ENCODE measurements at regions not wholly inside any gene's neighbourhood (a gene's known extent, or its start where the extent isn't known, plus 50 kb on each side); places are given as distances from the start of the nearest gene placed in this dataset.

- ATAC-seq: no peak
- H4K20me1 ChIP-seq (replicated peaks; ENCODE audit: insufficient read depth): no peaks in the 10 kb centered on the region
- H3K27ac Mint-ChIP-seq: peak overlapping the region; percentile 86
These were observed 162.4 kb upstream of the GYPA start for GRCh38 chr4:144302704-144303536.

More at GRCh38 chr4:144302704-144303536, 162.4 kb upstream of the GYPA start:
- Histone ChIP-seq H3K27me3 (ENCODE audit: insufficient read depth) (no peaks in the 10 kb centered on the region), H3K79me2 (replicated peaks; ENCODE audit: insufficient read depth) (no peaks in the 10 kb centered on the region), H3K9me2 (ENCODE audit: insufficient read depth) (0 out of 2 replicates have a peak, but pooled peaks cover 5% of the 10 kb centered on the region), H3F3A (replicated peaks; ENCODE audit: low read depth) (no peaks in the 10 kb centered on the region), H2AFZ (peak overlapping the region; percentile 30; the same call in 1 of the 2 replicates), H3K4me2 (no peak overlapping the region), H3K36me3 (ENCODE audit: insufficient read depth) (no peaks in the 10 kb centered on the region), H3K4me3 (no peak overlapping the region), H3K27ac (ENCODE audit: low read depth) (no peak overlapping the region), H3K4me1 (ENCODE audit: insufficient read depth) (peaks cover 3% of the 10 kb centered on the region; the same call in 1 of the 2 replicates)
- Mint-ChIP-seq H3K4me1 (peaks cover 8% of the 10 kb centered on the region; the same call in 2 of the 3 replicates), H3K27me3 (ENCODE audit: insufficient read depth, low read depth, poor library complexity) (no peaks in the 10 kb centered on the region), H3K4me3 (no peak overlapping the region), H3K36me3 (ENCODE audit: low read depth) (no peaks in the 10 kb centered on the region), H3K9me3 (no peaks in the 10 kb centered on the region; the same call in 2 of the 3 replicates)
- TF ChIP-seq EZH2phosphoT487 (IDR thresholded peaks at IDR 0.05; ENCODE audit: unreplicated experiment): no peak
- TF ChIP-seq CREB1 (CRISPR knock-in tag; IDR thresholded peaks at IDR 0.05; ENCODE audit: low read depth): no peak
- no peak for TF ChIP-seq EZH2 (IDR thresholded peaks at IDR 0.05; ENCODE audit: low read depth, unreplicated experiment)
- no peak for TF ChIP-seq ETS1 (IDR thresholded peaks at IDR 0.05)
- TF ChIP-seq JUNB (IDR thresholded peaks at IDR 0.05; ENCODE audit: unreplicated experiment): no peak
- no peak for TF ChIP-seq ZNF331 (CRISPR knock-in tag; IDR thresholded peaks at IDR 0.05; ENCODE audit: low read depth)
- no peak for TF ChIP-seq CTCF (conservative IDR thresholded peaks at IDR 0.05; ENCODE audit: low read depth in 2 of 2)
- TF ChIP-seq NANOG (IDR thresholded peaks at IDR 0.05; ENCODE audit: borderline replicate concordance): no peak
- TF ChIP-seq ZNF462 (CRISPR knock-in tag; IDR thresholded peaks at IDR 0.05): no peak
- TF ChIP-seq STAT1 (IDR thresholded peaks at IDR 0.05; ENCODE audit: unreplicated experiment): no peak
- no peak for TF ChIP-seq ZNF114 (CRISPR knock-in tag; IDR thresholded peaks at IDR 0.05)
- no peak for TF ChIP-seq POLR2AphosphoS5 (IDR thresholded peaks at IDR 0.05; ENCODE audit: low read depth)
- no peak for TF ChIP-seq REST (IDR thresholded peaks at IDR 0.05; ENCODE audit: unreplicated experiment)
- no peak for DNase-seq (ENCODE audit: low spot score)
